Fibroblast of skin of scalp (primary cell): ENCODE measurements at regions not wholly inside any gene's neighbourhood (a gene's known extent, or its start where the extent isn't known, plus 50 kb on each side); places are given as distances from the start of the nearest gene placed in this dataset.
"Not testable (repeated sequence)": the region's sequence is repeated elsewhere in the genome, so short reads cannot be mapped to it uniquely, and the experiment has no call there.

Experiments
- DNase-seq: peaks from one replicate; pipeline ENCODE4 v3.0.0-alpha.2; 2013

- no peak for DNase-seq
Measured at GRCh38 chrX:1779626-1780025, 164.8 kb downstream of the ASMT start.

- DNase-seq, result no peak
Measured at GRCh38 chrX:1781766-1782165, 166.9 kb downstream of the ASMT start.

- DNase-seq, result no peak
Measured at GRCh38 chrX:1784773-1785172, 169.9 kb downstream of the ASMT start.

GRCh38 chrX:1788300-1788911 lies 173.5 kb downstream of the ASMT start:
- DNase-seq, result no peak

GRCh38 chrX:1792636-1793035 lies 177.8 kb downstream of the ASMT start:
- DNase-seq, result no peak

GRCh38 chrX:1794586-1794985 lies 179.7 kb downstream of the ASMT start:
- no peak for DNase-seq

- DNase-seq, result no peak
Measured at GRCh38 chrX:1802912-1803311, 188.1 kb downstream of the ASMT start.

GRCh38 chrX:1803741-1804140 lies 188.9 kb downstream of the ASMT start:
- DNase-seq, result no peak

- DNase-seq, result peak; percentile 17
Measured at GRCh38 chrX:1807301-1807731, 192.5 kb downstream of the ASMT start.

- DNase-seq, result no peak
Measured at GRCh38 chrX:1809581-1809980, 194.7 kb downstream of the ASMT start.

- no peak for DNase-seq
Measured at GRCh38 chrX:1813809-1814208, 198.9 kb downstream of the ASMT start.

GRCh38 chrX:1815456-1816175 lies 200.8 kb downstream of the ASMT start:
- no peak for DNase-seq

GRCh38 chrX:1816387-1816982 lies 201.6 kb downstream of the ASMT start:
- DNase-seq, result not testable (repeated sequence)

GRCh38 chrX:1821846-1822245 lies 207.0 kb downstream of the ASMT start:
- no peak for DNase-seq

GRCh38 chrX:1824855-1825254 lies 210.0 kb downstream of the ASMT start:
- DNase-seq, result no peak

GRCh38 chrX:1833656-1834360 lies 218.9 kb downstream of the ASMT start:
- DNase-seq, result no peak

- DNase-seq, result no peak
Measured at GRCh38 chrX:1835056-1835455, 220.2 kb downstream of the ASMT start.

- no peak for DNase-seq
Measured at GRCh38 chrX:1836683-1837082, 221.8 kb downstream of the ASMT start.

- DNase-seq, result no peak
Measured at GRCh38 chrX:1841746-1842145, 226.9 kb downstream of the ASMT start.

GRCh38 chrX:1847000-1847399 lies 232.1 kb downstream of the ASMT start:
- not testable (repeated sequence) for DNase-seq

- not testable (repeated sequence) for DNase-seq
Measured at GRCh38 chrX:1847790-1848189, 232.9 kb downstream of the ASMT start.

- DNase-seq, result no peak
Measured at GRCh38 chrX:1851527-1851926, 236.7 kb downstream of the ASMT start.

- no peak for DNase-seq
Measured at GRCh38 chrX:1852082-1852481, 237.2 kb downstream of the ASMT start.
